Lower leg skin (tissue), 4 donors: ENCODE measurements at regions not wholly inside any gene's neighbourhood (a gene's known extent, or its start where the extent isn't known, plus 50 kb on each side); places are given as distances from the start of the nearest gene placed in this dataset.

ENCODE experiments used
- DNase-seq, 2 donors: peaks; one replicate each; pipeline ENCODE4 v3.0.0-alpha.2; 2019; ENCODE audit warnings: low spot score in 2 of 2
- H3K4me3 ChIP-seq: fragments of 200-600 bp; sonication (generic); 2 replicates; pipeline ENCODE4 v1.5.1; 2017; ENCODE audit warnings: mild to moderate bottlenecking, low read depth; ENCODE audit not compliant: poor library complexity, severe bottlenecking
- POLR2A ChIP-seq, 2 donors: fragments of 450-650 bp; IDR thresholded peaks; one replicate each; pipeline ENCODE4 v1.6.1; 2016 to 2017; ENCODE audit warnings: antibody characterized with exemption in 2 of 2, mild to moderate bottlenecking in 1 of 2, moderate library complexity in 1 of 2
- WGBS, 2 donors: methylation state at CpG; one replicate each; pipeline ENCODE4 v1.1.5; 2018; 5-methylcytosine and 5-hydroxymethylcytosine counted together
- intact Hi-C: fragments of 100-400 bp; cut with DNase I; formaldehyde crosslinking; loops from one replicate; pipeline ENCODE4 v1.15.0; 2023; ENCODE audit warnings: low total_unique reads
- TF ChIP-seq, protein P1 (sequence below), 3 donors: fragments of 450-650 bp; IDR thresholded peaks; one replicate each; pipeline ENCODE4 v1.5.1; 2016; ENCODE audit warnings: antibody characterized with exemption in 3 of 3, mild to moderate bottlenecking in 3 of 3, moderate library complexity in 2 of 3

DNA sequence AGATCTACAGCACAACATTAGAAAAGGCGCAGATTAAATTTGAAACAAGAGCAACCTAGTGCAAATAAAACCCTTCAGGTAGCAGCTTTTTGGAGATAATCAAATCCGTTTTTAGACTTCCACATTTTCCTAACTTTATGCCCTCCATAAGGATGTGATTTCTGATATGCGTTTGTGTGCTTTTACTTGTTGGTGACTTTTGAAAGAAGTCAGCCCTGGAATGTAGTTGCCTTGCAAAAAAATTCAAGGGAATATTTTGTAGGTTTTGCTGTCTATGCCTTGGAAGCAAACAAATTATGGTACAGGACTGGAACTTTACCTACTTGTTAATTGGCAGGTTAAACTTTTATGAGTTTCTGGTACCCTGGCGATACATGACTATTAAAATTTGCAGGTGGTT lies 86.7 kb upstream of the HDAC9 start:
- intact Hi-C loops = no loop called here

DNA sequence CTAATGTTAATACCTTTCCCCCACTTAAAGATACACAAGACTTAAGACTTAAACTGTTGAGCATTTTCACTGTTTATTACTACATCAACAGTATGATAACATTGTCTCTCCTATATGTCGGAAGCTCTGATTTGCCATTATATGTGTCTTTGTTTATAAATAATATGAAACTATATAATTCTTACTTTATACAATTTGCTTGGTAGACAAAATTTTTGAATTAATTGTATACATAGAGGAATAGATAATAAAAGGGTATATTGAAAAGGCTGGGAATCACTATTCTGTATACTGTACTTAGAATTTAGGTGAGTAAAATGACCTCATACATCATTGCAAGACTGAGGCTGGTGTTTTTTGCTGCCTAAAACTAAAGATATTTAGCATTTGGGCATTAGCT lies 82.1 kb upstream of the HDAC9 start:
- intact Hi-C loops = no loop called here
- 94 to 98% methylated on average over 1 of the region's 1 CpG for WGBS, 2 donors
- H3K4me3 ChIP-seq = no peak overlapping the region
- TF ChIP-seq, protein P1, sequence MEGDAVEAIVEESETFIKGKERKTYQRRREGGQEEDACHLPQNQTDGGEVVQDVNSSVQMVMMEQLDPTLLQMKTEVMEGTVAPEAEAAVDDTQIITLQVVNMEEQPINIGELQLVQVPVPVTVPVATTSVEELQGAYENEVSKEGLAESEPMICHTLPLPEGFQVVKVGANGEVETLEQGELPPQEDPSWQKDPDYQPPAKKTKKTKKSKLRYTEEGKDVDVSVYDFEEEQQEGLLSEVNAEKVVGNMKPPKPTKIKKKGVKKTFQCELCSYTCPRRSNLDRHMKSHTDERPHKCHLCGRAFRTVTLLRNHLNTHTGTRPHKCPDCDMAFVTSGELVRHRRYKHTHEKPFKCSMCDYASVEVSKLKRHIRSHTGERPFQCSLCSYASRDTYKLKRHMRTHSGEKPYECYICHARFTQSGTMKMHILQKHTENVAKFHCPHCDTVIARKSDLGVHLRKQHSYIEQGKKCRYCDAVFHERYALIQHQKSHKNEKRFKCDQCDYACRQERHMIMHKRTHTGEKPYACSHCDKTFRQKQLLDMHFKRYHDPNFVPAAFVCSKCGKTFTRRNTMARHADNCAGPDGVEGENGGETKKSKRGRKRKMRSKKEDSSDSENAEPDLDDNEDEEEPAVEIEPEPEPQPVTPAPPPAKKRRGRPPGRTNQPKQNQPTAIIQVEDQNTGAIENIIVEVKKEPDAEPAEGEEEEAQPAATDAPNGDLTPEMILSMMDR (IDR thresholded peaks at IDR 0.05) = no peak
- TF ChIP-seq POLR2A (IDR thresholded peaks at IDR 0.05) = no peak
- DNase-seq = no peak

More for the DNA sequence above, 86.7 kb upstream of the HDAC9 start:
- no peak for TF ChIP-seq POLR2A (IDR thresholded peaks at IDR 0.05)
- TF ChIP-seq, protein P1 (IDR thresholded peaks at IDR 0.05) = no peak
- WGBS, 2 donors = 85 to 86% methylated on average over 4 of the region's 4 CpGs
- no peak overlapping the region for H3K4me3 ChIP-seq
- DNase-seq = no peak

DNA sequence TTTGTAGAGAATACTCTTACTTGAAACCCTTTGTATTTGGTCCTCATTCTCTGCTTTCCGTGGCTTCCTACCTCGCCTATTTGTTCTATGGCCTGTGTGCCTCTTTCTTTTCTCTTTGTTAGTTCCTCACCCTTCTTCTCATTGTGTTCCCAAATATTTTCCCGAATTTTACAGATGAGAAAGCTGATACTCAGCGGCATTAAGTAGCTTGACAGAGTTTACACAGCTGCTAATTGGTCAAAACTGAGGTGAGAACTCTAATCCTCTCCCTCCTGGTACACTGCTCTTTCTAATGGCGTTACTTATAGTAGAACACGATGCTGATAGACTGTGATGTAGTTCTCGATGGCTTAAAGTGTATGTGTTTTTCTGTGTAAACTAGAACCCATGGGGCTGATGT lies 80.7 kb upstream of the HDAC9 start:
- WGBS, 2 donors = 83 to 87% methylated on average over 7 of the region's 7 CpGs
- DNase-seq = no peak
- H3K4me3 ChIP-seq = no peak overlapping the region
- intact Hi-C loops = no loop called here
- TF ChIP-seq POLR2A (IDR thresholded peaks at IDR 0.05) = no peak
- TF ChIP-seq, protein P1 (IDR thresholded peaks at IDR 0.05) = no peak

DNA sequence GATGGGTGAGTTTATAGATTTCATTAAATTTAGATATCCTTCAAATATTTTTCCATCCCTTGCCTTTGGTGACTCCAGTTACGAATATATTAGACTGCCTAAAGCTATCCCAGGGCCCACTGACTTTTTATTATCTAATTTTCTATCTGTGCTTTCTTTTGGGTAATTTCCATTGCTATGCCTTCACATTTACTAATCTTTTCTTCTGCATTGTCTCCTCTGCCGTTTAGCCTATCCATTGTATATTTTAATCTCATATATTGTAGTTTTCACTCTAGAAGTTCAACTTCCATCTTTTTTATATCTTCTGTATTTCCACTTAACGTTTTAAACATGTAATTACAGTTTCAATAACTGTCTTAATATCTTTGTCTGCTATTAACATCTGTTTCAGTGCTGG lies 78.6 kb upstream of the HDAC9 start:
- intact Hi-C loops = no loop called here
- no peak for TF ChIP-seq POLR2A (IDR thresholded peaks at IDR 0.05)
- TF ChIP-seq, protein P1 (IDR thresholded peaks at IDR 0.05) = no peak
- no peak overlapping the region for H3K4me3 ChIP-seq
- 72 to 77% methylated on average over 3 of the region's 3 CpGs for WGBS, 2 donors
- DNase-seq = no peak

DNA sequence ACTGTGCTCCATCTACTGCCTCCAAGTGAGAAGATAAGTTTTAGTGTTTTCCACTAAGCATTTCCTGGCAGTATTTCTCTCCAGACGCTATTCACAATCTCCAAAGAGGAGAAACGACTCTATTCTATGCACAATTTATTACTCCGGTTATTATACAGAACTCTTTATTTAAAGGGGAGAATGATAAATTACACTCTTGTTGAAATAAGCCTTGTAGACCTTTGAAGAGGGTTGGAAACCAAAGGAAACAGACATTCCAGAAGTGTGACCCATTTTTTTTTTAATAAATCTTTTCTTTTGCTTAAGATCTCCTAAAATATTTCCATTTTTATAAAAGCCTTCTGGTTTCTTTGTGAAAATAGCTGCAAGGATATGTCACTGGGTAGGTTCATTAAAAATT lies 76.1 kb upstream of the HDAC9 start:
- TF ChIP-seq, protein P1 (IDR thresholded peaks at IDR 0.05) = no peak
- TF ChIP-seq POLR2A (IDR thresholded peaks at IDR 0.05) = no peak
- WGBS, 2 donors = 39 to 56% methylated on average over 3 of the region's 3 CpGs
- DNase-seq = no peak
- no peak overlapping the region for H3K4me3 ChIP-seq
- intact Hi-C loops = no loop called here

DNA sequence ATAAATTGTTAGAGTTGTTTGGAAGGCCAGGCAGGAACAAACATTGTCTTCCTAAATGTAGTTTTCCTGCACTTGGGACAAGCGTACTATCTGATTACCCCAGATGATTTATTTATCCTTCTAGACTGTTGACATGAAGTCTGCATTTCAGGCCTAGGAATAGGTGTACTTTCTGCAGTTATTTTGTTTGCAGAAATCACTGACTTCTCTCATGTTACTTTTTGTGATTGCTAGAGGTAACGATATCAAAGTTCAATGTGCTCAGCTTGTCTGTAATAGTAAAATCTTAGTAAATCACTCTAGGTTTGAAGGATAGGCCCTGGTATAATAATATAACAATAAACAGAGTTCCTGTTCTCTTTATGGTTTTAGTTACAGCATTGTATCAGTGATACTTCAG lies 75.4 kb upstream of the HDAC9 start:
- 95 to 97% methylated on average over 2 of the region's 2 CpGs for WGBS, 2 donors
- TF ChIP-seq, protein P1 (IDR thresholded peaks at IDR 0.05) = no peak
- TF ChIP-seq POLR2A (IDR thresholded peaks at IDR 0.05) = no peak

More for the DNA sequence above, 75.4 kb upstream of the HDAC9 start:
- H3K4me3 ChIP-seq = no peak overlapping the region
- no peak for DNase-seq
- intact Hi-C loops = no loop called here
